Breast epithelium (tissue), 4 donors: ENCODE measurements at regions not wholly inside any gene's neighbourhood (a gene's known extent, or its start where the extent isn't known, plus 50 kb on each side); places are given as distances from the start of the nearest gene placed in this dataset.

Experiments
- DNase-seq, 2 donors: peaks; one replicate each; pipeline ENCODE4 v3.0.0-alpha.2; 2019; ENCODE audit warnings: low spot score in 2 of 2
- H3K27ac ChIP-seq, 2 donors: fragments of 200-600 bp; sonication (generic) in 1 of 2; one replicate each; pipeline ENCODE4 v1.5.1; 2016 to 2019; ENCODE audit warnings: mild to moderate bottlenecking in 1 of 2
- H3K27me3 ChIP-seq, 2 donors: fragments of 200-600 bp; sonication (generic) in 1 of 2; one replicate each; pipeline versions ENCODE4 v1.5.1 to v1.6.0; 2017 to 2019; ENCODE audit warnings: control low read depth in 1 of 2, mild to moderate bottlenecking in 1 of 2
- H3K36me3 ChIP-seq: fragments of 200-600 bp; one replicate; pipeline ENCODE4 v1.5.1; 2019
- H3K4me1 ChIP-seq, 2 donors: fragments of 200-600 bp; sonication (generic); one replicate each; pipeline ENCODE4 v1.5.1; 2016 to 2019; ENCODE audit warnings: control low read depth in 1 of 2
- H3K4me3 ChIP-seq, 3 donors: fragments of 200-600 bp; sonication (generic); 1 replicate in 2 of 3; 2 replicates in 1 of 3; pipeline ENCODE4 v1.5.1; 2016 to 2019; ENCODE audit warnings: mild to moderate bottlenecking in 3 of 3, moderate library complexity in 2 of 3
- H3K9me3 ChIP-seq, 2 donors: fragments of 200-600 bp; sonication (generic) in 1 of 2; one replicate each; pipeline ENCODE4 v1.5.1; 2016 to 2019; ENCODE audit warnings: control low read depth in 1 of 2
- CTCF ChIP-seq, 3 donors: fragments of 450-650 bp; IDR thresholded peaks; one replicate each; pipeline ENCODE4 v1.5.1; 2016 to 2017; ENCODE audit warnings: antibody characterized with exemption in 3 of 3, mild to moderate bottlenecking in 3 of 3, moderate library complexity in 3 of 3
- POLR2A ChIP-seq: fragments of 450-650 bp; IDR thresholded peaks from one replicate; pipeline ENCODE4 v1.6.1; 2016; ENCODE audit warnings: antibody characterized with exemption, mild to moderate bottlenecking, moderate library complexity
- POLR2AphosphoS5 ChIP-seq, 3 donors: sonication (generic); formaldehyde crosslinking; IDR thresholded peaks; one replicate each; pipeline ENCODE4 v1.6.1; 2017; ENCODE audit warnings: antibody characterized with exemption in 3 of 3
- intact Hi-C: fragments of 100-400 bp; cut with DNase I; formaldehyde crosslinking; loops from one replicate; pipeline ENCODE4 v1.15.1; 2023; ENCODE audit warnings: low total_unique reads

- peaks cover 0 to 74% of the 10 kb centered on the region in 2 donors for H3K27me3 ChIP-seq
- intact Hi-C loops, result no loop called here
- no peak overlapping the region for H3K27ac ChIP-seq
- DNase-seq, result no peak
- peak; percentile 8 to 59 (median 37) for TF ChIP-seq CTCF (IDR thresholded peaks at IDR 0.05)
- TF ChIP-seq POLR2A, result no peak
- no peaks in the 10 kb centered on the region for H3K9me3 ChIP-seq
- H3K36me3 ChIP-seq, result no peaks in the 10 kb centered on the region
- H3K4me1 ChIP-seq, result no peaks in the 10 kb centered on the region
- H3K4me3 ChIP-seq, result no peak overlapping the region
These were observed 173.6 kb downstream of the IRF8 start for GRCh38 chr16:86072328-86073102.

DNA sequence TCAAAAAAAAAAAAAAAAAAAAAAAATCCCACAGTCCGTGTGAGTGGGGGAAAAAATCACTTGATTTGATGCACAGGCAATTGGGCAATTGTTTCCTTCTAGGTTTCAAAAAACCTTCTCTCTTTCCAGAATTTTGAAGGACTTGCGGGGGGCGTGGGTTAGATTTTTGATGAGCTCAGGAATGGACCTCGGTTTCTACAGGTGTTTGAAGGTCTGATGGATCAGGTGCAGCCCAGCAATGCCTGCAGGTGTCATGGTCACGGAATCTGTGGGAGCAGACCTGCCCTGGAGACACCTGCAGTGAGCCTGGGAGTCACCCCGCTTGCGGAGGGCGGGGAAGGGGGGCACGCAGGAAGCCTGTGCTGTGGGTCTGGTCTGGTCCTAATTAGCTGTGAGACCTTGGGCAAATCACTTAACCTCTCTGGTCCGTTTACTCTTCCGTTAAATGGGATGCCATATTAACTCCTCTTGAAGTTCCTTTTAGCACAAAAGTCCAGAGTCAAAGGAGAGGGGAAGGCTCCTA is 174.2 kb downstream of the IRF8 start:
- no peaks in the 10 kb centered on the region for H3K9me3 ChIP-seq
- H3K4me1 ChIP-seq, result no peaks in the 10 kb centered on the region
- TF ChIP-seq CTCF (IDR thresholded peaks at IDR 0.05) (no peak), POLR2A (no peak), POLR2AphosphoS5 (IDR thresholded peaks at IDR 0.05) (no peak)
- H3K27ac ChIP-seq, result no peak overlapping the region
- no peak overlapping the region for H3K4me3 ChIP-seq
- H3K27me3 ChIP-seq, result peaks cover 0 to 71% of the 10 kb centered on the region in 2 donors
- DNase-seq, result no peak
- intact Hi-C loops, result no loop called here
- H3K36me3 ChIP-seq, result no peaks in the 10 kb centered on the region

DNA sequence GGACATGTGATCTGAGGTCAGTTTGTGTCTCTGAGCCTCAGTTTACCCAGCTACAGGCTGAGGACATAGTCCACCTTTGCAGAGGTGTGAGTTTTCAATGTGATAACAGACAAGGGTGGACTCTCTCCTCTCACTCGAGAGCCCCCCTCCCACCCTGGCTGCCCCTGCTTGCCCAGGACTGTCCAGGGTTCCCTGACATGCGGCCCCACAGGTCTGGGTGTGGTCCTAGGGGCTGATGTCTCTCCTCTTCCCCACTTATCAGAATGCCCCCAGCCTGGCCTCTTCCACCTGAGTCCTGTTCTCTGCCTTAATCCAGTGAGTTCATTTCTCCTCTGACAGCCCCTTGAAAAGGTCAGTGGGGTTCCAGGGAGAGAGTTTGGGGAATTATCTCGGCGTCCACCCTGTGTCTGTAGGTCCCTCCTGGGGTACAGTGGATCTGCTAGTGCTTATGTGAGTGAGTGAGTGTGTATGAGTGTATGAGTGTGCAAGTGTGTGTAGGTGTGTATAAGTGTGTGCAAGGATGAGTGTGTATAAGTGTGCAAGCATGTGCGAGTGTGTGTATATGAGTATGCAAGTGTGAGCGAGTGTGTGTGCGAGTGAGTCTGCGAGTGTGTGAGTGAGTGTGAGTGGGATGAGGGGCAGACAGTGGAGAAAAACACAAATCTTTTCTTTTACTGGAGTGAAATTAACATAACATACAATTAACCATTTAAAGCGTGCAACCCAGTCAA is 175.0 kb downstream of the IRF8 start:
- H3K27ac ChIP-seq, result no peak overlapping the region
- no peaks in the 10 kb centered on the region for H3K4me1 ChIP-seq
- no peaks in the 10 kb centered on the region for H3K36me3 ChIP-seq
- no peak overlapping the region for H3K4me3 ChIP-seq
- H3K27me3 ChIP-seq, result peaks cover 0 to 71% of the 10 kb centered on the region in 2 donors
- DNase-seq, result peak in 1 of 2 donors; percentile 43
- TF ChIP-seq CTCF (IDR thresholded peaks at IDR 0.05) (no peak), POLR2A (no peak), POLR2AphosphoS5 (IDR thresholded peaks at IDR 0.05) (no peak)
- H3K9me3 ChIP-seq, result no peaks in the 10 kb centered on the region
- intact Hi-C loops, result no loop called here

DNA sequence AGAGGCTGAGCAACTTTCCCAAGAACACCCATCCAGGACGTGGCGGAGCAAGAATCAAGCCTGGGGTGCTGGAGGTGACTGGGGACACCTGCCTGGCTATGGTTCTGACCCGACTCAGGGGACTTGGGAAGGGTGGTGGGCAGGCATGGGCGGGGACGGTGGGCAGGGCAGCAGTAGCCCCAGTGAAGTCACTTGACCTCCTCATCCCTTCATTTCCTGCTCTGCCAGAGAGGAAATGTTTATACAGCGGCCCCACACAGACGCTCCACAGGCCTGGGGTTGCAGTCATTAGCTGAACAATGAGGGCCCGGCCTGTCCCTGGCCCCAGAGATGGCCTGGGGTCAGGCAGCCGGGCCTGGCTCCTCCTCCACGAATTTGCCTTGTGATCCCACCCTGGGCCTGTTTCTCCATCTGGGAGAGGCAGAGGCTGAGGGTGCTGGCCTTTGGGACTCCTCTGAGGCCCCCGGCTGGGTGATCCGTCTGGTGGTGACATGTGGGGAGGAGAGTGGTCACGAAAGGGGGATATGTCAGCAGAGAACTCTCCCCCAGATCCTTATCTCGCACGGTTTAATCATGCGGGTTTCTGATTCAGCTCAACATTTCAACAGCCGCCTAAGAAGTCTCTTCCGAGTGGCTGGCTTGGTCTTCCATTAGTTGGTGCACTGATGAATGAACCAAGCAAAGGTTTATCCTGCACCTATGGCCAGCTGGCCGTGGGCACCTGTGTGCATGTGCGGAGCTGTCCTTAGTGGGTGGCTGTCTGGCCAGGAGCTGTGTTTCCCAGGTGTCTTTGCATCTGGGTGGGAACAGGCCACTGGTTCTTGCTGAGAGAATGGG is 175.9 kb downstream of the IRF8 start:
- no peaks in the 10 kb centered on the region for H3K9me3 ChIP-seq

More for the DNA sequence above, 175.9 kb downstream of the IRF8 start:
- Histone ChIP-seq H3K4me3 (no peak overlapping the region), H3K4me1 (no peaks in the 10 kb centered on the region), H3K27ac (no peak overlapping the region), H3K27me3 (peaks cover 0 to 75% of the 10 kb centered on the region in 2 donors), H3K36me3 (no peaks in the 10 kb centered on the region)
- intact Hi-C loops, result no loop called here
- peak in 1 of 2 donors; percentile 43 for DNase-seq
- no peak for TF ChIP-seq POLR2A
- TF ChIP-seq CTCF (IDR thresholded peaks at IDR 0.05), result no peak
